SH-SY5Y (cell line): ENCODE measurements at regions not wholly inside any gene's neighbourhood (a gene's known extent, or its start where the extent isn't known, plus 50 kb on each side); places are given as distances from the start of the nearest gene placed in this dataset.

Source experiments
- GATA2 ChIP-seq: IDR thresholded peaks from 2 replicates; pipeline ENCODE4 v1.6.1; 2011; ENCODE audit warnings: mild to moderate bottlenecking, low read depth, low read length
- GATA3 ChIP-seq: IDR thresholded peaks from 2 replicates; pipeline ENCODE4 v1.6.1; 2011; ENCODE audit warnings: low read depth, mild to moderate bottlenecking, low read length, moderate library complexity

DNA sequence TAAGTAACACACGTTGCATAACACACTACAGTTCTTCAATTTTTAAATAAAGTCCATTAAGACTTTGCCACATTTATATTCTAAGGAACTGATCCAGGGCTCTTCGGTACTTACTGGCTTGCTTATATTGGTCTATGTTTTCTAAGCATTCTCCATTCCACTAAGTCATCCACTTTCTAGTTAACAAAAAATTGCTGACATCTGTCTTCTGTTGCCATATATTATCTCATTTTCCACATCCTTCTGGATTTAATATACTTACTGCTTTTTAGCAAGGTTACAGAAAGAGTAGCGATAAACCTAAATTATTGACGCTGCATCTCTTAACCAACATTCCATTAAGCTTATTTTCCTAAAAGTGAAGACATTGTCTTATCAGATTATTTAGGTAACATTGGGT, 238.4 kb upstream of the LRIG3 start:
- TF ChIP-seq GATA3 (no peak), GATA2 (no peak)
